HepG2 (cell line): ENCODE measurements at regions not wholly inside any gene's neighbourhood (a gene's known extent, or its start where the extent isn't known, plus 50 kb on each side); places are given as distances from the start of the nearest gene placed in this dataset.

ENCODE experiments used
- ELF4 ChIP-seq: sonication (generic); formaldehyde crosslinking; IDR thresholded peaks from 2 replicates; pipeline ENCODE4 v1.5.0; 2020; ENCODE audit warnings: missing genetic modification reagents, mild to moderate bottlenecking, moderate library complexity, borderline replicate concordance
- LCORL ChIP-seq, 2 experiments: fragments of 450-650 bp in 1 of 2; sonication (generic) in 1 of 2; formaldehyde crosslinking in 1 of 2; IDR thresholded peaks; 2 replicates each; pipeline versions ENCODE4 v1.5.0 to v1.6.1; 2017 to 2020; ENCODE audit warnings: antibody characterized with exemption in 1 of 2, missing genetic modification reagents in 1 of 2
- RBAK ChIP-seq: sonication (generic); formaldehyde crosslinking; IDR thresholded peaks from 2 replicates; pipeline ENCODE4 v1.5.1; 2020; ENCODE audit warnings: mild to moderate bottlenecking, missing genetic modification reagents
- SATB2 ChIP-seq: sonication (generic); formaldehyde crosslinking; IDR thresholded peaks from 2 replicates; pipeline ENCODE4 v1.5.0; 2020; ENCODE audit warnings: missing genetic modification reagents
- SRSF9 ChIP-seq: fragments of 200-400 bp; formaldehyde crosslinking; IDR thresholded peaks from 2 replicates; pipeline ENCODE4 v1.6.1; 2018; ENCODE audit warnings: borderline replicate concordance, mild to moderate bottlenecking, low read depth, low read length; ENCODE audit not compliant: insufficient read depth, poor library complexity, severe bottlenecking
- ZNF121 ChIP-seq: sonication (generic); formaldehyde crosslinking; IDR thresholded peaks from 2 replicates; pipeline ENCODE4 v1.5.0; 2020; ENCODE audit warnings: mild to moderate bottlenecking, missing genetic modification reagents
- ZNF264 ChIP-seq: sonication (generic); formaldehyde crosslinking; IDR thresholded peaks from 2 replicates; pipeline ENCODE4 v1.4.0; 2020; ENCODE audit warnings: missing genetic modification reagents
- ZNF33A ChIP-seq: sonication (generic); formaldehyde crosslinking; IDR thresholded peaks from 2 replicates; pipeline ENCODE4 v1.5.1; 2020; ENCODE audit warnings: missing genetic modification reagents, mild to moderate bottlenecking, moderate library complexity, borderline replicate concordance
- TF ChIP-seq, protein P1 (sequence below): sonication (generic); formaldehyde crosslinking; IDR thresholded peaks from 2 replicates; pipeline ENCODE4 v1.4.0; 2020; ENCODE audit warnings: missing genetic modification reagents, mild to moderate bottlenecking, borderline replicate concordance
- TF ChIP-seq, protein P2 (sequence below): sonication (generic); formaldehyde crosslinking; IDR thresholded peaks from 2 replicates; pipeline ENCODE4 v1.4.0; 2020; ENCODE audit warnings: mild to moderate bottlenecking, missing genetic modification reagents, borderline replicate concordance
- TF ChIP-seq, protein P3 (sequence below): sonication (generic); formaldehyde crosslinking; IDR thresholded peaks from 2 replicates; pipeline ENCODE4 v1.9.0; 2021; ENCODE audit warnings: missing genetic modification reagents, borderline replicate concordance
- TF ChIP-seq, protein P4 (sequence below): sonication (generic); formaldehyde crosslinking; IDR thresholded peaks from 2 replicates; pipeline ENCODE4 v1.5.0; 2020; ENCODE audit warnings: missing genetic modification reagents

DNA sequence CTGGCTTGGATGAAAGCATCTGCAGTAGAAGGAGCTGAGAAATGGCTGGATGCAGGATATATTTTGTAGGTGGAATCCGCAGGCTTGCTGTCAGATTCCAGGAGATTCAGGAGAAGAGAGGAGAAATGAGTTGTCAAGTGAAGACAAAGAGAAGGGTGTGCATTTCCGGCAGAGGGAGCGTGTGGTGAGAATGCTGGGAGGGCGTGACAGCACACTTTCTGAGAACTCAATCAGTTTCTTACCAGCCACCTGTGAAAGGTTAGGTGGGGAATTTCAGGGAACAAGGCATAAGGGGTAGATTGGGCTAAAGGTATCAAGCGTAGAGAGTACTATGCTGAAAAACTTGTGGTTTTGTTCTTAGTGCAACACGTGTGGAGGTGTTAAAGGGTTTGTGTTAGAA is 199.3 kb upstream of the ANKH start (continued):
- TF ChIP-seq, protein P1, sequence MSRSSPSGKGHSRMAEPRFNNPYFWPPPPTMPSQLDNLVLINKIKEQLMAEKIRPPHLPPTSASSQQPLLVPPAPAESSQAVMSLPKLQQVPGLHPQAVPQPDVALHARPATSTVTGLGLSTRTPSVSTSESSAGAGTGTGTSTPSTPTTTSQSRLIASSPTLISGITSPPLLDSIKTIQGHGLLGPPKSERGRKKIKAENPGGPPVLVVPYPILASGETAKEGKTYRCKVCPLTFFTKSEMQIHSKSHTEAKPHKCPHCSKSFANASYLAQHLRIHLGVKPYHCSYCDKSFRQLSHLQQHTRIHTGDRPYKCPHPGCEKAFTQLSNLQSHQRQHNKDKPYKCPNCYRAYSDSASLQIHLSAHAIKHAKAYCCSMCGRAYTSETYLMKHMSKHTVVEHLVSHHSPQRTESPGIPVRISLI (CRISPR knock-in tag), result no peak
- TF ChIP-seq, protein P2, sequence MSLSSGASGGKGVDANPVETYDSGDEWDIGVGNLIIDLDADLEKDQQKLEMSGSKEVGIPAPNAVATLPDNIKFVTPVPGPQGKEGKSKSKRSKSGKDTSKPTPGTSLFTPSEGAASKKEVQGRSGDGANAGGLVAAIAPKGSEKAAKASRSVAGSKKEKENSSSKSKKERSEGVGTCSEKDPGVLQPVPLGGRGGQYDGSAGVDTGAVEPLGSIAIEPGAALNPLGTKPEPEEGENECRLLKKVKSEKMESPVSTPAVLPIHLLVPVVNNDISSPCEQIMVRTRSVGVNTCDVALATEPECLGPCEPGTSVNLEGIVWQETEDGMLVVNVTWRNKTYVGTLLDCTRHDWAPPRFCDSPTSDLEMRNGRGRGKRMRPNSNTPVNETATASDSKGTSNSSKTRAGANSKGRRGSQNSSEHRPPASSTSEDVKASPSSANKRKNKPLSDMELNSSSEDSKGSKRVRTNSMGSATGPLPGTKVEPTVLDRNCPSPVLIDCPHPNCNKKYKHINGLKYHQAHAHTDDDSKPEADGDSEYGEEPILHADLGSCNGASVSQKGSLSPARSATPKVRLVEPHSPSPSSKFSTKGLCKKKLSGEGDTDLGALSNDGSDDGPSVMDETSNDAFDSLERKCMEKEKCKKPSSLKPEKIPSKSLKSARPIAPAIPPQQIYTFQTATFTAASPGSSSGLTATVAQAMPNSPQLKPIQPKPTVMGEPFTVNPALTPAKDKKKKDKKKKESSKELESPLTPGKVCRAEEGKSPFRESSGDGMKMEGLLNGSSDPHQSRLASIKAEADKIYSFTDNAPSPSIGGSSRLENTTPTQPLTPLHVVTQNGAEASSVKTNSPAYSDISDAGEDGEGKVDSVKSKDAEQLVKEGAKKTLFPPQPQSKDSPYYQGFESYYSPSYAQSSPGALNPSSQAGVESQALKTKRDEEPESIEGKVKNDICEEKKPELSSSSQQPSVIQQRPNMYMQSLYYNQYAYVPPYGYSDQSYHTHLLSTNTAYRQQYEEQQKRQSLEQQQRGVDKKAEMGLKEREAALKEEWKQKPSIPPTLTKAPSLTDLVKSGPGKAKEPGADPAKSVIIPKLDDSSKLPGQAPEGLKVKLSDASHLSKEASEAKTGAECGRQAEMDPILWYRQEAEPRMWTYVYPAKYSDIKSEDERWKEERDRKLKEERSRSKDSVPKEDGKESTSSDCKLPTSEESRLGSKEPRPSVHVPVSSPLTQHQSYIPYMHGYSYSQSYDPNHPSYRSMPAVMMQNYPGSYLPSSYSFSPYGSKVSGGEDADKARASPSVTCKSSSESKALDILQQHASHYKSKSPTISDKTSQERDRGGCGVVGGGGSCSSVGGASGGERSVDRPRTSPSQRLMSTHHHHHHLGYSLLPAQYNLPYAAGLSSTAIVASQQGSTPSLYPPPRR (CRISPR knock-in tag), result no peak
- TF ChIP-seq, protein P3, sequence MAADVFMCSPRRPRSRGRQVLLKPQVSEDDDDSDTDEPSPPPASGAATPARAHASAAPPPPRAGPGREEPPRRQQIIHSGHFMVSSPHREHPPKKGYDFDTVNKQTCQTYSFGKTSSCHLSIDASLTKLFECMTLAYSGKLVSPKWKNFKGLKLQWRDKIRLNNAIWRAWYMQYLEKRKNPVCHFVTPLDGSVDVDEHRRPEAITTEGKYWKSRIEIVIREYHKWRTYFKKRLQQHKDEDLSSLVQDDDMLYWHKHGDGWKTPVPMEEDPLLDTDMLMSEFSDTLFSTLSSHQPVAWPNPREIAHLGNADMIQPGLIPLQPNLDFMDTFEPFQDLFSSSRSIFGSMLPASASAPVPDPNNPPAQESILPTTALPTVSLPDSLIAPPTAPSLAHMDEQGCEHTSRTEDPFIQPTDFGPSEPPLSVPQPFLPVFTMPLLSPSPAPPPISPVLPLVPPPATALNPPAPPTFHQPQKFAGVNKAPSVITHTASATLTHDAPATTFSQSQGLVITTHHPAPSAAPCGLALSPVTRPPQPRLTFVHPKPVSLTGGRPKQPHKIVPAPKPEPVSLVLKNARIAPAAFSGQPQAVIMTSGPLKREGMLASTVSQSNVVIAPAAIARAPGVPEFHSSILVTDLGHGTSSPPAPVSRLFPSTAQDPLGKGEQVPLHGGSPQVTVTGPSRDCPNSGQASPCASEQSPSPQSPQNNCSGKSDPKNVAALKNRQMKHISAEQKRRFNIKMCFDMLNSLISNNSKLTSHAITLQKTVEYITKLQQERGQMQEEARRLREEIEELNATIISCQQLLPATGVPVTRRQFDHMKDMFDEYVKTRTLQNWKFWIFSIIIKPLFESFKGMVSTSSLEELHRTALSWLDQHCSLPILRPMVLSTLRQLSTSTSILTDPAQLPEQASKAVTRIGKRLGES (CRISPR knock-in tag), result no peak
- TF ChIP-seq SRSF9, result no peak
- TF ChIP-seq LCORL (IDR thresholded peaks at IDR 0.05), result no peak
- TF ChIP-seq LCORL (CRISPR knock-in tag; IDR thresholded peaks at IDR 0.05), result no peak
- TF ChIP-seq ZNF121 (CRISPR knock-in tag), result no peak
- no peak for TF ChIP-seq RBAK (CRISPR knock-in tag)
- TF ChIP-seq ZNF33A (CRISPR knock-in tag), result no peak
- TF ChIP-seq ZNF264 (CRISPR knock-in tag), result no peak
- TF ChIP-seq SATB2 (CRISPR knock-in tag), result no peak
- TF ChIP-seq ELF4 (CRISPR knock-in tag), result no peak
- TF ChIP-seq, protein P4, sequence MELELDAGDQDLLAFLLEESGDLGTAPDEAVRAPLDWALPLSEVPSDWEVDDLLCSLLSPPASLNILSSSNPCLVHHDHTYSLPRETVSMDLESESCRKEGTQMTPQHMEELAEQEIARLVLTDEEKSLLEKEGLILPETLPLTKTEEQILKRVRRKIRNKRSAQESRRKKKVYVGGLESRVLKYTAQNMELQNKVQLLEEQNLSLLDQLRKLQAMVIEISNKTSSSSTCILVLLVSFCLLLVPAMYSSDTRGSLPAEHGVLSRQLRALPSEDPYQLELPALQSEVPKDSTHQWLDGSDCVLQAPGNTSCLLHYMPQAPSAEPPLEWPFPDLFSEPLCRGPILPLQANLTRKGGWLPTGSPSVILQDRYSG, result no peak
- TF ChIP-seq, all 625 proteins: peak for 0
